Common myeloid progenitor, CD34-positive (primary cell): ENCODE measurements at regions not wholly inside any gene's neighbourhood (a gene's known extent, or its start where the extent isn't known, plus 50 kb on each side); places are given as distances from the start of the nearest gene placed in this dataset.

Experiments
- CTCF ChIA-PET: fragments of 350-600 bp; sonication (Branson Sonifier 250); formaldehyde crosslinking; loops from one replicate; lab custom pipeline; 2021; ENCODE audit warnings: antibody characterized with exemption; lab: Charles Lee
- POLR2A ChIA-PET: fragments of 350-600 bp; sonication (Branson Sonifier 250); formaldehyde crosslinking; loops from one replicate; lab custom pipeline; 2021; ENCODE audit warnings: antibody characterized with exemption; lab: Charles Lee
- DNase-seq, 3 donors: peaks; one replicate each; pipeline versions ENCODE4 v3.0.0 to v3.0.0-alpha.2; 2013
- H3K27ac ChIP-seq, 2 experiments: 1 replicate in 1 of 2; 2 replicates in 1 of 2; pipeline ENCODE4 v1.7.0; 2013; ENCODE audit warnings: inconsistent platforms in 2 of 2, low read length in 2 of 2, mild to moderate bottlenecking in 2 of 2, low read depth in 1 of 2, moderate library complexity in 1 of 2; ENCODE audit not compliant: severe bottlenecking in 2 of 2, insufficient read depth in 1 of 2, poor library complexity in 1 of 2
- H3K27me3 ChIP-seq, 5 experiments: replicated peaks in 2 of 5; 1 replicate in 3 of 5; 2 replicates in 2 of 5; pipeline versions ENCODE4 v1.6.1 to v1.7.0; 2013; ENCODE audit warnings: low read length in 4 of 5, mild to moderate bottlenecking in 2 of 5, moderate library complexity in 2 of 5, inconsistent platforms in 1 of 5; ENCODE audit not compliant: insufficient read depth in 5 of 5, control insufficient read depth in 4 of 5
- H3K36me3 ChIP-seq, 4 experiments: 1 replicate in 2 of 4; 2 replicates in 2 of 4; pipeline versions ENCODE4 v1.6.1 to v1.7.0; 2013; ENCODE audit warnings: low read length in 3 of 4, control low read depth in 1 of 4, mild to moderate bottlenecking in 1 of 4; ENCODE audit not compliant: control insufficient read depth in 4 of 4, insufficient read depth in 4 of 4
- H3K4me1 ChIP-seq, 4 experiments: 1 replicate in 3 of 4; 2 replicates in 1 of 4; pipeline versions ENCODE4 v1.6.1 to v1.7.1; 2013; ENCODE audit warnings: low read length in 3 of 4, mild to moderate bottlenecking in 3 of 4, control low read depth in 1 of 4, inconsistent platforms in 1 of 4, moderate library complexity in 1 of 4; ENCODE audit not compliant: control insufficient read depth in 4 of 4, insufficient read depth in 4 of 4; ENCODE audit errors: control extremely low read depth in 1 of 4
- H3K4me3 ChIP-seq, 7 experiments: 1 replicate in 4 of 7; 2 replicates in 3 of 7; pipeline versions ENCODE4 v1.5.1 to v1.7.0; 2013; ENCODE audit warnings: mild to moderate bottlenecking in 7 of 7, low read length in 6 of 7, moderate library complexity in 6 of 7, inconsistent platforms in 2 of 7, low read depth in 2 of 7, control low read depth in 1 of 7; ENCODE audit not compliant: insufficient read depth in 4 of 7, control insufficient read depth in 1 of 7; ENCODE audit errors: extremely low read depth in 1 of 7
- H3K9me3 ChIP-seq, 5 experiments: 1 replicate in 4 of 5; 2 replicates in 1 of 5; pipeline versions ENCODE4 v1.6.1 to v1.7.1; 2013; ENCODE audit warnings: low read length in 4 of 5, mild to moderate bottlenecking in 2 of 5, inconsistent platforms in 1 of 5, low read depth in 1 of 5, moderate library complexity in 1 of 5; ENCODE audit not compliant: control insufficient read depth in 4 of 5, insufficient read depth in 2 of 5; ENCODE audit errors: control extremely low read depth in 1 of 5
- WGBS: methylation state at CpG from one replicate; pipeline ENCODE4 v1.1.5; 2013; ENCODE audit not compliant: insufficient coverage; 5-methylcytosine and 5-hydroxymethylcytosine counted together

DNA sequence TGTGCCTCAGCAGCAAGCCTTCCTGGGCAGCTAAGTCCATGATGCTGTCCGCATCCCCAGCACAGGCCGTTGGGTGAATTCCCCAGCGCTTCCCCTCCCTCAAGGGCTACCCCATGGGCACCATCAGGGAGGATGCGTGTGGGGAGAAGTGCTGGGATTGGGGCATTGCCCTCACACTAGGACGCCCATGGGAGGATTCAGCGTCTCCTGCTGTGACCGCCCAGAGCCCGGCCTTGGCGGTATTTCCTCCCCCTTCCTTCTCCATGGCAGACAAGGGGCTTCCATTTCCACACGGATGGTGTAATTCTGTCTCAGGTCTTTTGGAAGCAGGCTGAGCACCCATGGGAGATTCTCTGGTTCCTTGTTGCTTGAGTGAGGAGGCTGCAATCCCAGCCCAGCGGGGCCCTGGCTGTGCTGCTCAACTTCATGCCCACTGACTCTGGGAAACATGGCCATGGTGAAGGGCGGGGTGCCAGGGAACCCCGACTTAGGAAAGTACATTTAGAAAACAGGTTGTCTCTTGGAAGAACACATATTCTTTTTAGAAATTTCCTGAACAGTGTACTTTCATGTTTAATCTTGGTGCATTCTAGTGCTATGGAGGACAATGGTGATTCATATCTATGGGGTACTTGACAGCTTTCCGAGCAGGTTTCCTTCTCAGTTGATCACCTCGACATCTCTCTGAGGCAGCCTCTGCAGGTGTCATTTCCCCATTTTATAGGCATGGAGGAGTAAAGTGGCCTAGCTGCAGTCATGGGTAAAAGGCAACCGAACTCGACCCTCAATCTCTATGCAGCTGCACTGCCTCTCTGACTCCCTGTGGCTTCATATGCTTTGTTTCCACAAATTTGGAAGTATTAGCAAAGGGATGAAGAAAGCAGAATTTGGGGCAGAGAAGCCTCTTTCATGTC lies 178.2 kb upstream of the CST7 start:
- WGBS: 90% methylated on average over 15 of the region's 17 CpGs
- Histone ChIP-seq H3K36me3 (no peaks in the 10 kb centered on the region), H3K27me3 (no peaks in the 10 kb centered on the region), H3K4me3 (no peak overlapping the region), H3K27ac (no peak overlapping the region), H3K9me3 (peaks cover 0 to 8% (median 2%) of the 10 kb centered on the region in 5 experiments), H3K4me1 (peaks cover 0 to 23% (median 15%) of the 10 kb centered on the region in 4 experiments)
- ChIA-PET CTCF (interaction anchor here (1.8 kb wide), 1 partner anchor 8 kb away, joined by 4 read pairs; no protein-coding TSS in a partner anchor), POLR2A (no interaction called here)
- no peak for DNase-seq

DNA sequence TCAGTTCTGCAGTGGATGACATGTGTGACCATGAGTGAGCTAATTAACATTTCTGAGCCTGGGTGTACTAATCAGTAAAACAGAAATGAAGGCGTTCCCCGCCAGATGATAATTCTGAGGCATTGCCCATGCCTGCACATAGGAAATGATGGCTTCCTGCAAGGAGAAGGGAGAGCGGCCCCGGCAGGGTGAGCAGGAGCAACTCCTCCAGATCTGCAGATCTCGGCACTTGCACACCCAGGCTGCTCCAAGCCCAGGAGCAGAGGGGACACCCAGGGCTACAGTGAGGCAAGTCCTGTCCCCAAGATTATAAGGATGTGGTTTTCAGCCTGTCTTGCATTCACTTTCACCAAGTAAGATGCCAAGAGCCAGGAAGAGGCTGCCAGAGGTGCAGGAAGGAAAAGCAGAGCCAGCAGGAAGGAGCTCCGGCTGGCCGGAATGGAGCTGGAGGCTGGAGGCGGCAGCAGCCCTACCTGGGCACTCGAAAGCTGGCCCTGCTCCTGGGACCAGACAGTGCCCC lies 177.5 kb upstream of the CST7 start:
- peaks cover 0 to 23% (median 15%) of the 10 kb centered on the region in 4 experiments for H3K4me1 ChIP-seq
- no peaks in the 10 kb centered on the region for H3K27me3 ChIP-seq
- CTCF ChIA-PET: interaction anchor here (1.8 kb wide), 1 partner anchor 9 kb away, joined by 4 read pairs; no protein-coding TSS in a partner anchor
- peak in 1 of 3 donors; percentile 41 for DNase-seq
- H3K4me3 ChIP-seq: peak overlapping the region in 1 of 7 experiments; percentile 18
- 14% methylated on average over 9 of the region's 9 CpGs for WGBS
- POLR2A ChIA-PET: no interaction called here
- H3K36me3 ChIP-seq: no peaks in the 10 kb centered on the region
- no peak overlapping the region for H3K27ac ChIP-seq
- H3K9me3 ChIP-seq: peaks cover 0 to 8% (median 0%) of the 10 kb centered on the region in 5 experiments

DNA sequence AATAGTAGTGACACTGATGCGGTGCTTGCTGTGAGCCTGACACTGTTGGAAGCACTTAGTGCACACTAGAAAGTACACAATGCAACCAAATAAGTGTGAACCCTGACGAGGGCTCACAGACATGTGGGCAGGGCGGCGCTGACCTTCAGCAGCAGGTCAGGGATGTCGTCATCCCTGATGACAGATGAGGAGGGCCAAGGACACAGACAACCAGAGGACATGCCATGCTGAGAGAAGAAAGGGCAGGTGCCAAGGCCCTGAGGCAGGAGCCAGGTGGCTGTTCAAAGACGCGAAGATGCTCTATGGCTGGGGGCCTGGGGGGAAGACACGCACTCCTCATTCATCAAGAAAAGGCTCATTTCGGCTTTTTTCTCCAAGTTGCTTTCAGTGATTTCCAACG lies 176.4 kb upstream of the CST7 start:
- Histone ChIP-seq H3K9me3 (peaks cover 0 to 8% (median 0%) of the 10 kb centered on the region in 5 experiments), H3K27ac (no peak overlapping the region), H3K27me3 (no peaks in the 10 kb centered on the region), H3K36me3 (no peaks in the 10 kb centered on the region), H3K4me3 (no peak overlapping the region), H3K4me1 (peaks cover 0 to 23% (median 14%) of the 10 kb centered on the region in 4 experiments)
- CTCF ChIA-PET: interaction anchor here (1.8 kb wide), 1 partner anchor 10 kb away, joined by 4 read pairs; no protein-coding TSS in a partner anchor
- 89% methylated on average over 10 of the region's 10 CpGs for WGBS
- DNase-seq: no peak
- POLR2A ChIA-PET: no interaction called here

DNA sequence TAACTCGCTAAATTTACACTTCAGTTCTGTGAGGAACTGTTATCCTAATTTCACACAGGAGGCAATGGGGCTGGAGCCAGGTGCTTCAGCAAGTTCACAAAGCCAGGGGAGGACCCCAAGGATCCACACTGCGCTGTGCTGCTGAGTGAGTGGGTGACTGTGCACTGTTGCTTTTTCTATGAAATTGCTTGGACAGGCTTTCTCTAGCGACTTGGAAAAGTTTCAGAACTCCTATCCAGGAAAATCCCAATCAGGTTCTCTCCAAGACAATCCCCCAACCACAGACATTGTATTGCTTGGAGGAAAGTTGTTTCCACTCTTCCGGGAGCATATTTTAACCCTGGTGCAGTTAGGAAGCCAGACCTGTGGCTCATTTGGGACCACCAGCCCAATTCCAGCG lies 175.9 kb upstream of the CST7 start:
- H3K27me3 ChIP-seq: no peaks in the 10 kb centered on the region
- no peak overlapping the region for H3K27ac ChIP-seq
- H3K4me3 ChIP-seq: no peak overlapping the region
- H3K4me1 ChIP-seq: peaks cover 0 to 28% (median 14%) of the 10 kb centered on the region in 4 experiments
- H3K36me3 ChIP-seq: no peaks in the 10 kb centered on the region
- ChIA-PET POLR2A (no interaction called here), CTCF (no interaction called here)
- DNase-seq: no peak
- H3K9me3 ChIP-seq: peaks cover 0 to 8% (median 0%) of the 10 kb centered on the region in 5 experiments
- 100% methylated on average over 3 of the region's 5 CpGs for WGBS

DNA sequence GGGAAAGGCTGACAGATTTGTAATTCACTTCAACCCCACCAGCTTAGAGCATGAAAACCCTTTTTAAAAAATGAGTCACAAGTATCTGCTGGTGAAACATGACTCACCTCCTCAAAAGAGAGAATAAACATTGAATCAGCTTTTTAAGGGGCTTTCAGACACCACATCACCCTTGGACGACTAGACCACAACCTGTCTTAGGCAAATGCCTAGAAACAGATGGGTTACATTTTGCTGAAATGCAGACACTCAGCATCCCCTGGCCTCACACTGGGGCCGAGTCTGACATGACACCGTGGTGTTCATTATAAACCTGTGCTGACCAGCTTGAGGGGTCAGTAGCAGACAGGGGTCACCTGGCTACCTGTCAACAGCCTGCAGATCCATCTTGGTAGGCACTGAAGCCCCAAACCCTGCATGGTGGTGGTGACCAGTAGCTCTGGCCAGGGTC lies 175.3 kb upstream of the CST7 start:
- H3K9me3 ChIP-seq: peaks cover 0 to 8% (median 0%) of the 10 kb centered on the region in 5 experiments
- no peak overlapping the region for H3K27ac ChIP-seq
- no peak overlapping the region for H3K4me3 ChIP-seq
- no peaks in the 10 kb centered on the region for H3K36me3 ChIP-seq
- no peaks in the 10 kb centered on the region for H3K27me3 ChIP-seq
- ChIA-PET POLR2A (no interaction called here), CTCF (interaction anchor here (0.8 to 1.1 kb wide), 2 partner anchors 11 to 87 kb away, joined by 3 read pairs; no protein-coding TSS in a partner anchor)
- peak in 2 of 3 donors; percentile 79 to 84 for DNase-seq
- peaks cover 0 to 34% (median 19%) of the 10 kb centered on the region in 4 experiments for H3K4me1 ChIP-seq
- WGBS: 92% methylated on average over 3 of the region's 3 CpGs

DNA sequence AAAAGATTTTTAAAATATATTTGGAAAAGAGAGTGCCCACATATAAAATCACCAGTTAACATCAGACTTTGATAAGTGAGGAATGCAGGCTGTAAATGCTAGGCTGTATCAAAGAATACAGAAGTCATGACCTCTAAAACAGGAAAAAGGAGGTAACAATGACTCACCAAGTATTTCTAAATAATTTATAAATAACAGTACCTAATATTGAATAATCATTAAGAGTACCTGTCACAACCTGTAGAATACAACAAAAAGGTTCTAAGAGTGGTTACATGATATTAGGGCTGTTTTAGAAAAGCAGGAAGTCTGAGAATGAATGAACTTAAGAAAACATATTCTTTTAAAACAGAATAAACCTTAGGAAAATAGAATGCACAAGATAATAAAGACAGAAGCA lies 173.1 kb upstream of the CST7 start:
- POLR2A ChIA-PET: no interaction called here
- Histone ChIP-seq H3K9me3 (peaks cover 0 to 8% (median 0%) of the 10 kb centered on the region in 5 experiments), H3K4me3 (no peak overlapping the region), H3K36me3 (no peaks in the 10 kb centered on the region), H3K27ac (no peak overlapping the region), H3K4me1 (peaks cover 0 to 48% (median 38%) of the 10 kb centered on the region in 4 experiments), H3K27me3 (no peaks in the 10 kb centered on the region)
- CTCF ChIA-PET: no interaction called here
- no peak for DNase-seq
